Lung (tissue), 11 donors: ENCODE measurements at regions not wholly inside any gene's neighbourhood (a gene's known extent, or its start where the extent isn't known, plus 50 kb on each side); places are given as distances from the start of the nearest gene placed in this dataset.

Experiments used
- ATAC-seq: fragments of 200-7000 bp; cut with Tn5 transposase; one replicate; pipeline ENCODE4 v1.9.1; 2020; ENCODE audit warnings: moderate number of reproducible peaks; ENCODE audit not compliant: insufficient read depth, low FRiP score
- DNase-seq, 3 donors: peaks; one replicate each; pipeline ENCODE4 v3.0.0-alpha.2; 2013 to 2017
- H3K27ac ChIP-seq, 2 donors: one replicate each; pipeline ENCODE4 v1.5.1; 2013; ENCODE audit warnings: mild to moderate bottlenecking in 2 of 2, moderate library complexity in 2 of 2, control low read depth in 1 of 2, inconsistent platforms in 1 of 2, low read depth in 1 of 2, low read length in 1 of 2
- H3K27me3 ChIP-seq, 3 donors: one replicate each; pipeline ENCODE4 v1.5.1; 2013; ENCODE audit warnings: low read length in 2 of 3; ENCODE audit not compliant: control insufficient read depth in 3 of 3, insufficient read depth in 3 of 3
- H3K36me3 ChIP-seq, 4 donors: one replicate each; pipeline ENCODE4 v1.5.1; 2013; ENCODE audit warnings: low read length in 4 of 4, mild to moderate bottlenecking in 1 of 4, moderate library complexity in 1 of 4; ENCODE audit not compliant: control insufficient read depth in 4 of 4, insufficient read depth in 4 of 4
- H3K4me1 ChIP-seq, 5 donors: one replicate each; pipeline ENCODE4 v1.5.1; 2013; ENCODE audit warnings: low read length in 5 of 5, mild to moderate bottlenecking in 2 of 5, moderate library complexity in 1 of 5; ENCODE audit not compliant: control insufficient read depth in 5 of 5, insufficient read depth in 5 of 5
- H3K4me3 ChIP-seq: one replicate; pipeline ENCODE4 v1.5.1; 2013; ENCODE audit warnings: mild to moderate bottlenecking, control low read depth, moderate library complexity
- H3K9ac ChIP-seq, 2 donors: one replicate each; pipeline ENCODE4 v1.5.1; 2013; ENCODE audit warnings: low read length in 2 of 2, control low read depth in 1 of 2; ENCODE audit not compliant: insufficient read depth in 1 of 2
- H3K9me3 ChIP-seq, 4 donors: one replicate each; pipeline ENCODE4 v1.5.1; 2013; ENCODE audit warnings: low read length in 3 of 4, mild to moderate bottlenecking in 1 of 4, moderate library complexity in 1 of 4; ENCODE audit not compliant: control insufficient read depth in 4 of 4, insufficient read depth in 3 of 4
- WGBS, 2 donors: extraction: QIAGEN DNeasy Blood & Tissue Kit; methylation state at CpG; one replicate each; pipeline ENCODE4 v1.1.7; 2013; 5-methylcytosine and 5-hydroxymethylcytosine counted together
- TF ChIP-seq, protein P1 (sequence below): IDR thresholded peaks from 2 replicates; pipeline ENCODE4 v1.5.1; 2012; ENCODE audit warnings: mild to moderate bottlenecking; ENCODE audit errors: control extremely low read depth, extremely low read depth
- donor health status: control.
- donor health status: control.
- donor health status: Bipolar disorder and iron deficiency.
- donor health status: healthy.
- donor health status: DM: yes; HTN: yes; CAD: no.

- Histone ChIP-seq H3K4me1 (no peaks in the 10 kb centered on the region), H3K36me3 (no peaks in the 10 kb centered on the region), H3K9ac (no peak overlapping the region), H3K27me3 (peaks cover 0 to 2% (median 0%) of the 10 kb centered on the region in 3 donors), H3K9me3 (no peaks in the 10 kb centered on the region), H3K4me3 (no peak overlapping the region), H3K27ac (no peak overlapping the region)
- ATAC-seq (no peak), DNase-seq (peak in 1 of 3 donors; percentile 34)
- TF ChIP-seq, protein P1, sequence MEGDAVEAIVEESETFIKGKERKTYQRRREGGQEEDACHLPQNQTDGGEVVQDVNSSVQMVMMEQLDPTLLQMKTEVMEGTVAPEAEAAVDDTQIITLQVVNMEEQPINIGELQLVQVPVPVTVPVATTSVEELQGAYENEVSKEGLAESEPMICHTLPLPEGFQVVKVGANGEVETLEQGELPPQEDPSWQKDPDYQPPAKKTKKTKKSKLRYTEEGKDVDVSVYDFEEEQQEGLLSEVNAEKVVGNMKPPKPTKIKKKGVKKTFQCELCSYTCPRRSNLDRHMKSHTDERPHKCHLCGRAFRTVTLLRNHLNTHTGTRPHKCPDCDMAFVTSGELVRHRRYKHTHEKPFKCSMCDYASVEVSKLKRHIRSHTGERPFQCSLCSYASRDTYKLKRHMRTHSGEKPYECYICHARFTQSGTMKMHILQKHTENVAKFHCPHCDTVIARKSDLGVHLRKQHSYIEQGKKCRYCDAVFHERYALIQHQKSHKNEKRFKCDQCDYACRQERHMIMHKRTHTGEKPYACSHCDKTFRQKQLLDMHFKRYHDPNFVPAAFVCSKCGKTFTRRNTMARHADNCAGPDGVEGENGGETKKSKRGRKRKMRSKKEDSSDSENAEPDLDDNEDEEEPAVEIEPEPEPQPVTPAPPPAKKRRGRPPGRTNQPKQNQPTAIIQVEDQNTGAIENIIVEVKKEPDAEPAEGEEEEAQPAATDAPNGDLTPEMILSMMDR = no peak
- 48 to 83% methylated on average over 2 of the region's 2 CpGs for WGBS, 2 donors
Observed at GRCh38 chr7:24213311-24213710, 70.7 kb upstream of the NPY start.

DNA sequence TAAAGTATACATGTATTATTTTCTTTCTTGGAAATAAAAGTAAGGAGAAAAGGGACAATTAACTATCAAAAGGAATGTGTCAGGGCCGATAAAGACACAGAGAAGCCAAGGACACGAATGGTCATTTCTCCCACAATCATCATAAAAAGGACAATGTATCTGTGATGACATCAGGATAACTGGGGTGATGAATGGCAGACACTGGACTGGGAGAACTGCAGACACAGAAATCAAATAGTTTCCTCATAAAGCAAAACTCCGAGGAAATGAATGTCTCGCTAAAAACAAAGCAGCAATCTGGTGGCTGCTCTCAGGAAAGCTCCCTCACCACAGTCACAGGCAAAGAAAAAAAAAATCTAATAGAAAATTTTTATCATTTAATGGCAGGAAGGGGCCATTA is 69.3 kb upstream of the NPY start:
- ATAC-seq = no peak
- Histone ChIP-seq H3K4me1 (no peaks in the 10 kb centered on the region), H3K9me3 (no peaks in the 10 kb centered on the region), H3K4me3 (no peak overlapping the region), H3K27me3 (peaks cover 0 to 2% (median 0%) of the 10 kb centered on the region in 3 donors), H3K9ac (no peak overlapping the region), H3K27ac (no peak overlapping the region), H3K36me3 (no peaks in the 10 kb centered on the region)
- no peak for DNase-seq
- WGBS, 2 donors = 61 to 66% methylated on average over 4 of the region's 4 CpGs
- TF ChIP-seq, protein P1 = no peak

DNA sequence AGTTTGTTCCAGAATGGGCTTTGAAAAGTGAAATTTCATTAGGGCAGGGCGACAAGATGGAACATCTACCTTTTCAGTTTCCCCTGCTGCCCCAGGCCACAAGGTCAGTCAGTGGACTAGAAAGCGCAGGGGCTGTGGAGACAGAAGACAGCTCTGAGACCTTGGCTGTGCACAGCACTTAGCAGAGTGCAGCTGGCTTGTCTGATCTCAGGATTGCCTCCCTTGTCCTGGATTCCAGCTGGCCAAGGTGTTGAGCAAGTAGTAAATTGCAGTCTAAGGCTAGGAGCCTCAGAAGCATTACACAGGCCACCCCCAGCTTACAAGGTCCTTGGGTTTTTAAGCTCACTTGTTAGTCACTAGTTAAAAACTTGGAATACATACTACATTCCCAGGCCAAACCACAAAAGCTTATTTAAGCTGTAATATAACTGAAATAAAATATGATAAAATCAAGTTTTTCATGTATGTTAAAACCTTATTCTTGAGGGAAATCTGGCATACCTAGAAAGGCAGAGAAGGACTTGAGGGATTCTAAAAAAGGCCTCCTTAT is 67.3 kb upstream of the NPY start:
- Histone ChIP-seq H3K4me3 (no peak overlapping the region), H3K9me3 (no peaks in the 10 kb centered on the region), H3K27ac (no peak overlapping the region), H3K27me3 (peaks cover 0 to 2% (median 0%) of the 10 kb centered on the region in 3 donors), H3K4me1 (no peaks in the 10 kb centered on the region), H3K9ac (no peak overlapping the region), H3K36me3 (no peaks in the 10 kb centered on the region)
- WGBS, 2 donors = 87 to 94% methylated on average over 2 of the region's 2 CpGs
- ATAC-seq (no peak), DNase-seq (no peak)
- TF ChIP-seq, protein P1 = no peak

GRCh38 chr7:24221500-24221899 is 62.5 kb upstream of the NPY start:
- ATAC-seq (no peak), DNase-seq (no peak)
- Histone ChIP-seq H3K9me3 (peaks cover 0 to 11% (median 4%) of the 10 kb centered on the region in 4 donors), H3K27me3 (no peaks in the 10 kb centered on the region), H3K4me3 (no peak overlapping the region), H3K9ac (no peak overlapping the region), H3K4me1 (no peaks in the 10 kb centered on the region), H3K36me3 (no peaks in the 10 kb centered on the region), H3K27ac (no peak overlapping the region)
- 56 to 60% methylated on average over 2 of the region's 2 CpGs for WGBS, 2 donors
- TF ChIP-seq, protein P1 = no peak
